HUES6 (cell line): ENCODE measurements at regions not wholly inside any gene's neighbourhood (a gene's known extent, or its start where the extent isn't known, plus 50 kb on each side); places are given as distances from the start of the nearest gene placed in this dataset.

ENCODE experiments used
- H3K27ac ChIP-seq: 2 replicates; pipeline ENCODE4 v1.7.0; 2013; ENCODE audit warnings: low read depth, mild to moderate bottlenecking, low read length, inconsistent platforms
- H3K27me3 ChIP-seq: 2 replicates; pipeline ENCODE4 v1.6.1; 2013; ENCODE audit warnings: low read length; ENCODE audit not compliant: control insufficient read depth, insufficient read depth
- H3K36me3 ChIP-seq: 2 replicates; pipeline ENCODE4 v1.6.1; 2013; ENCODE audit warnings: low read length; ENCODE audit not compliant: control insufficient read depth, insufficient read depth
- H3K4me1 ChIP-seq: 2 replicates; pipeline ENCODE4 v1.6.1; 2013; ENCODE audit warnings: low read length; ENCODE audit not compliant: control insufficient read depth, insufficient read depth
- H3K4me3 ChIP-seq: 2 replicates; pipeline ENCODE4 v1.5.1; 2013; ENCODE audit warnings: low read depth, low read length
- H3K9ac ChIP-seq: one replicate; pipeline ENCODE4 v1.6.1; 2013; ENCODE audit warnings: mild to moderate bottlenecking, low read length
- H3K9me3 ChIP-seq: 2 replicates; pipeline ENCODE4 v1.6.1; 2013; ENCODE audit warnings: low read depth, low read length; ENCODE audit not compliant: control insufficient read depth, insufficient read depth

DNA sequence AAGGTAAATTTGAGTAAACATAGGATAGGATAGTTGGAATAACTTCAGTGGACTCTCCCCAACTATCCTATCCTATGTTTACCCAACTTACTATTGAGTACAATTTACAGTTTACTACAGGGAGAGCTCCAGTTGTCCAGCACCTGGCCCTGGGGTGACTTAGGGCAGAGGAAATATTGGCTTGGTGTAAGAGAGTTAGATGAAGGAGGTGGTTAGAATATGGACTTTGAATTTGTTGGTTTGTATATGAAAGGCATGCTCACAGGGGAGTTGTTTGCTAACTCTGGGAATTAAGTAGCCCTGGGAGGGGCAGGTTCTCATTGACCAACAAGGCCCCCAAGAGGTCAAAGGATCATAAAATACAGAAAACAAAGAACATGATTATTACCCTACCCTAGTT, 497.7 kb downstream of the ARL4A start:
- Histone ChIP-seq H3K4me1 (no peaks in the 10 kb centered on the region), H3K9ac (no peak overlapping the region), H3K27ac (no peak overlapping the region), H3K4me3 (no peak overlapping the region), H3K9me3 (no peaks in the 10 kb centered on the region), H3K27me3 (no peaks in the 10 kb centered on the region), H3K36me3 (no peaks in the 10 kb centered on the region)

DNA sequence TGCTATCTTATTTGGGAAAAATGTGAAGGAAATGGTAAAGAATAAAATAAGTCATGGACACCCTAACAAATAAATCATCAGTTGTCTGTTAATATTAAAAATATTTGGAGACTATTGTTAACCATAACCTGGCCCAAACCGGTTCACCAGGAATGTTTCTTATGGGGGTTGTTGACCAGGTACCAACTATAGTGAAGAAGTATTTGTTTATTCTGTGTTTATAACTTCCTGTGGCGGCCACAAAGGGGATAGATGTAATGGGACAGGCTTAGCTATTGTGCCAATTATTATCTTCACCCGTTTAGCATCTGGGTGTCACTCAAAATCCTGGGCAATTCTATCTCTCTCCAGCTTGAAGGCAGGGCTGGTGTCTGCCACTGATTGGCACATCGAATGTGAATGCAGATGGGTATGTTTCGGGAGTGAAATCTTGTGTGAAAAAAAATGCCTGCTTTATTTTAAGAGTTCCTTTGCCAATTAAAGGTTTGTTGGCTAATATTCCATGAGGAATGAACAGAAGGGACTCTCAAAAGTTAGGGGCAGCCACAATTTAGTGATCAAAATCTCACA, 500.9 kb downstream of the ARL4A start:
- Histone ChIP-seq H3K36me3 (no peaks in the 10 kb centered on the region), H3K27ac (no peak overlapping the region), H3K27me3 (no peaks in the 10 kb centered on the region)

DNA sequence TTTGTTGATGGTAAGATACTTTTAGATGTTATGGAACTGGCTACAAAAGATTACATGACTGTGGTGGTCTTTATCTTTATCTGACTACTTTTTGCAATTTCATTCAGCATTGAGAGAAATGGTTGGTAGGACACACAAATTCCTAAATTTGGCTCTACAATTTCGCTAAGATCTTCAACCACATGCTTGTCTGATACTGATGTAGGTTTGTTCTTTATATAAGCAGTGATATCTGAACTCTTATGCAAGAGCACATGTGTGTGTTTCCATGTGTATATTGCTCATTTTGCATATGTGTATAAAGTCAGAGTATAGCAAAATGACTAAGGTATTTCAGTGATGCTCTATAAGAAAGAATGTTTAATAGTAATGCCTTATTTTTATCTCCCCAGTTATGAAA, 501.5 kb downstream of the ARL4A start:
- Histone ChIP-seq H3K36me3 (no peaks in the 10 kb centered on the region), H3K27ac (no peak overlapping the region), H3K9me3 (no peaks in the 10 kb centered on the region), H3K4me1 (no peaks in the 10 kb centered on the region), H3K4me3 (no peak overlapping the region), H3K9ac (no peak overlapping the region), H3K27me3 (no peaks in the 10 kb centered on the region)

More for the DNA sequence above, 500.9 kb downstream of the ARL4A start:
- Histone ChIP-seq H3K4me1 (no peaks in the 10 kb centered on the region), H3K4me3 (no peak overlapping the region), H3K9me3 (no peaks in the 10 kb centered on the region), H3K9ac (no peak overlapping the region)

DNA sequence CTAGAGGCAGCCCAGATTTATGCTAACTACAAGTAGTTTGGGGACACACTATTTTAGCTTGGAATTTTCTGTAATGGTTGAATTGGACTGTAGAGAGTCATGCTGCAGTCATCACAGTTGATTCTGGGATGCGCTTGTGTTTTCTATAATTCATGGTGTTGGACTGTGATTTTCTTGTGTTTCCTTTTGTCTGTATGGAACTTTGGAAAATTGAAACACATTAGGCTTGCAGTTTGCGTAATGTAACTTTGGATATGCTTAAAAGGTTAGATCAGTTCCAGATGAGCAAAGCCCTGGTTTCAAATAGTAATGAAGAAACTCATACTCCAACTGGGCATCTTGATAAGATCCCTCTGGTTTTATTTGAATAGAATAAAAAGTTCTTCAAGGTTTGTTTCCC, 502.2 kb downstream of the ARL4A start:
- Histone ChIP-seq H3K27me3 (no peaks in the 10 kb centered on the region), H3K27ac (no peak overlapping the region), H3K4me3 (no peak overlapping the region), H3K36me3 (no peaks in the 10 kb centered on the region), H3K9me3 (no peaks in the 10 kb centered on the region), H3K4me1 (no peaks in the 10 kb centered on the region), H3K9ac (no peak overlapping the region)

DNA sequence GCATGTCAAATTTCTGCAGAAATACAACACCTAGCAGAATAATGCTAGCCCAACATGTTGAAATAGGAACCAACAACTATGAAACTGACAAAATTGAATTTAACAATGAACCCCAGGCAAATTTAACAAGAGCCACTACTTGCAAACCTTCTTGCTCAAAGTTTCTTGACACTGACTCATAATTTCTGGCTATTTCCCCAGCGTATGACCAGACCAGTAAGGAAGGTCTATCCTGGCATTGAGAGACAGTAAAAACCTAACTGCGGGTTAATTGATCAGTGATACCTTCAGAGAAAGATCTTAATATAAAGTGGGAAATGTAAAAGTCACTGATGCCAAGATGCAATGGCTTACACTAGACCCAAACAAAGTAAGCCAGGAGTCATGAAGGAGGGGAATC, 510.1 kb downstream of the ARL4A start:
- no peaks in the 10 kb centered on the region for H3K27me3 ChIP-seq

DNA sequence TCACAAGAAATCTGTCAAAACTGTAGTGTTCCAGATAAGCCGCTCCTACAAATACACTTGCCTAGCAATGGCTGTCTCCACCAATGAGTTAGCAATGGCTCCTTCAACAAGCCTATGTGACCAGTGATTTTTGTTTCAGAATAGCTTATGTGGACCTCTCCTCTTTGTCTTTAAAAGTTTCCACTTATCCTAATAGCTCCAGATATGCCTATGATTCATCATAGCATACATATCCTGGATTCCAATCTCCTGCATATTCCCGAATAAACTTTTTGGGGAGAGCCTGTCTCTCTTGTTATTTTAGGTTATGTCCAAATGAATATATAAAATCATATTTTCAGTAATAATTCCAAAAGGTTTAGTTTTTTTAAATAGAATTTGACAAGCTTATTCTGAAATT, 510.6 kb downstream of the ARL4A start:
- Histone ChIP-seq H3K4me3 (no peak overlapping the region), H3K4me1 (no peaks in the 10 kb centered on the region), H3K9me3 (no peaks in the 10 kb centered on the region), H3K9ac (no peak overlapping the region), H3K27ac (no peak overlapping the region), H3K36me3 (no peaks in the 10 kb centered on the region), H3K27me3 (no peaks in the 10 kb centered on the region)

More for the DNA sequence above, 510.1 kb downstream of the ARL4A start:
- H3K36me3 ChIP-seq: no peaks in the 10 kb centered on the region
- no peak overlapping the region for H3K9ac ChIP-seq
- H3K4me3 ChIP-seq: no peak overlapping the region
- H3K9me3 ChIP-seq: no peaks in the 10 kb centered on the region
- no peaks in the 10 kb centered on the region for H3K4me1 ChIP-seq
- H3K27ac ChIP-seq: no peak overlapping the region

DNA sequence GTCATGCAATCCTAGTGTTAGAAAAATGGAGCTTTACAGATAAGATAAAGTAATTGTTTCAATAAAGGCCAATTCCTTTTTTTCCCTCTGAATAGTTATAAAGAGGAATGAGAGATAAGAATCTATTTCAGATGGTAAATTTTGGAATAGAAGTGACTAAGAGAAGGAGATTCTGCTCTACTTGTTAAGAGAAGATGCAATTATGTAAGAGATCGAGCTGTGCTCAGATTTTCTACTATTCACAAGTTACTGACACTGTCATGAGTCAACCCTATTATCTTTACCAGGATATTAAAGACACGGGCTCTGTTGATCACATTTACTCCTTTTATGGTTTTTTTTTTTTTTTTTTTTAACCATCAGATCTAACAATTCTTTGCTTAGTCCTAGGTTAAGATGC, 511.3 kb downstream of the ARL4A start:
- Histone ChIP-seq H3K27me3 (no peaks in the 10 kb centered on the region), H3K4me3 (no peak overlapping the region), H3K27ac (no peak overlapping the region), H3K4me1 (no peaks in the 10 kb centered on the region), H3K9me3 (no peaks in the 10 kb centered on the region), H3K9ac (no peak overlapping the region), H3K36me3 (no peaks in the 10 kb centered on the region)

DNA sequence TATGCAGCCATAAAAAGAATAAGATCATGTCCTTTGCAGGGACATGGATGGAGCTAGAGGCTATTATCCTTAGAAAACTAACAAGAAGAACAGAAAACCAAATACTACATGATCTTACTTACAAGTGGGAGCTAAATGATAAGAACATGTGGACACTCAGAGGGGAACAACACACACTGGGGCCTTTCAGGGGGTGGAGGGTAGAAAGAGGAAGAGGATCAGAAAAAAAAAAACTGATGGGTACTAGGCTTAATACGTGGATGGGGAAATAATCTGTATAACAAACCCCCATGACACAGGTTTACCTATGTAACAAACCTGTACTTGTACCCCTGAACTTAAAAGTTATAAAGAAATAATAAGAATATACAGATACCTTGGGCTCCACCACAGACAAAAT, 514.2 kb downstream of the ARL4A start:
- H3K36me3 ChIP-seq: no peaks in the 10 kb centered on the region
- no peak overlapping the region for H3K9ac ChIP-seq
- H3K4me1 ChIP-seq: no peaks in the 10 kb centered on the region
- no peak overlapping the region for H3K27ac ChIP-seq
- no peaks in the 10 kb centered on the region for H3K9me3 ChIP-seq
- no peaks in the 10 kb centered on the region for H3K27me3 ChIP-seq
- H3K4me3 ChIP-seq: no peak overlapping the region

DNA sequence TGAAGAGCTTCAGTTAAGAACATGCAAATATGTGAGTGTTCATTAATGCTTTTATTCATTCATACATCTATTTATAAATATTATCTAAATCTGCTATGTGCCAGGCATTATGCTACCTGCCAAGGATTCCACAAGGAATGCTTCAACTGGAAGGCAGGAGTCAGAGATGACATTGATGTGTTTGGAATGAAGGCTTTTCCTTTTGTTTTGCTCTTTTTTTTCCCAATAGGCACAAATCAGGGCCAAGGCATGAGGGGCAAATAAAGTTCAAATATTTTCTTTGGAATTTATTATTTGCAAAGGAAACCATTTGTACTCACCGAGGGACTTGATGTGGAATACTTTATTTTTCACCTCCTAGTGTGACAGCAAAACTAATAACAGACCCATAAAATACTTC, 530.3 kb downstream of the ARL4A start:
- Histone ChIP-seq H3K9me3 (peaks cover 3% of the 10 kb centered on the region; the same call in 1 of the 2 replicates), H3K9ac (no peak overlapping the region), H3K27ac (no peak overlapping the region), H3K4me3 (no peak overlapping the region), H3K36me3 (no peaks in the 10 kb centered on the region), H3K4me1 (no peaks in the 10 kb centered on the region), H3K27me3 (no peaks in the 10 kb centered on the region)

DNA sequence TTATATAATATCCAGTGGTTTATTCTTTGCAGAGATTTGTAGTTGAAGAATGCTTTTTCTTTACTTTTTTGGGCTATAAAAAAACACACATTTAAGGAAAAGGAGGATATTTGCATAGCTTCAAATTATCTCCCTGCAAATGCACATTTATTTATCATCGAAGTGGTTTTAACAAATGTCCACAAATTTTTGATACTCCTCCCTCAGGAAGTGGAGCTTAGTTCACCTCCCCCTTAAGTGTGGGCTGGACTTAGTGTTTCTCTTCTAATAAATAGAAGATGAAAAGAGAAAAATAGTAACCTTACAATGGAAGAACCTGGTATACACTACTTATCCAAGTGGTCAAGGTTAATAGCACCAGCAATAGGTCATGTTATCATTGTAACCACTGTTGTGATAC, 537.6 kb downstream of the ARL4A start:
- Histone ChIP-seq H3K4me1 (no peaks in the 10 kb centered on the region), H3K36me3 (no peaks in the 10 kb centered on the region), H3K9ac (no peak overlapping the region), H3K27me3 (no peaks in the 10 kb centered on the region), H3K9me3 (no peaks in the 10 kb centered on the region), H3K27ac (no peak overlapping the region), H3K4me3 (no peak overlapping the region)

DNA sequence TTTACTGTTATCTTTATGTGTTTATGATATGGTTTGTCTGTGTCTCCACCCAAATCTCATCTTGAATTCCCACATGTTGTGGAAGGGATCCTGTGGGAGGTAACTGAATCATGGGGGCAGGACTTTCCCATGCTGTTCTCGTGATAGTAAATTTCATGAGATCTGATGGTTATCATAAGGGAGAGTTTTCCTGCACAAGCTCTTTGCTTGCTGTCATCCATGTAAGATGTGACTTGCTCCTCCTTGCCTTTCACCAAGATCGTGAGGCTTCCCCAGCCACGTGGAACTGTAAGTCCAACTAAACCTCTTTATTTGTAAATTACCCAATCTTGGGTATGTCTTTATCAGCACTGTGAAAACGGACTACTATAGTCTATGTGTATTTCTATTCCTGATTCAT, 539.0 kb downstream of the ARL4A start:
- Histone ChIP-seq H3K9me3 (no peaks in the 10 kb centered on the region), H3K36me3 (no peaks in the 10 kb centered on the region), H3K27ac (no peak overlapping the region), H3K4me3 (no peak overlapping the region), H3K4me1 (no peaks in the 10 kb centered on the region), H3K9ac (no peak overlapping the region), H3K27me3 (no peaks in the 10 kb centered on the region)

DNA sequence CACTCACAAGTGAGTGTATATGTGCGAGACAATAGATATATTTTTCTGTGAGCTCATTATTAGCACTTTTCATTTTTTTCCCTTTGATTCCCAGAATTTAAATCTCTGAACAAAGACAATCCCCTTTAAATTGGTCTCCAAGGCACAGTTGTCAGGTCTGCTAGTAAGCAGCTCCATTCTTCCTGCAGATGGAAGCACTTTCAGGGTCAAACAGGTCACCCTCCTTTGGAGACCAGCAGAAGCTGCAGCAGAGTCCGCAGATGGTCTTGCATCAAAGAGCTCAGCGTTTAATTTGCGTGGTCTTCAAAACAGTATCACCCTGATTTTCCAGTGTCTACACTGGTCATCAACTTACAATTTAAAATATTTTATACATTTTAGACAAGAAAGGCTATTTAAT, 543.8 kb downstream of the ARL4A start:
- H3K4me3 ChIP-seq: no peak overlapping the region
- no peaks in the 10 kb centered on the region for H3K27me3 ChIP-seq
- H3K36me3 ChIP-seq: no peaks in the 10 kb centered on the region
- no peak overlapping the region for H3K27ac ChIP-seq
- H3K9ac ChIP-seq: no peak overlapping the region
- H3K4me1 ChIP-seq: no peaks in the 10 kb centered on the region
- no peaks in the 10 kb centered on the region for H3K9me3 ChIP-seq
